ENCODE measurements at regions not wholly inside any gene's neighbourhood (a gene's known extent, or its start where the extent isn't known, plus 50 kb on each side); places are given as distances from the start of the nearest gene placed in this dataset.
A peak's percentile ranks its signal among the peaks of the same experiment; 100 is the strongest.

DNA sequence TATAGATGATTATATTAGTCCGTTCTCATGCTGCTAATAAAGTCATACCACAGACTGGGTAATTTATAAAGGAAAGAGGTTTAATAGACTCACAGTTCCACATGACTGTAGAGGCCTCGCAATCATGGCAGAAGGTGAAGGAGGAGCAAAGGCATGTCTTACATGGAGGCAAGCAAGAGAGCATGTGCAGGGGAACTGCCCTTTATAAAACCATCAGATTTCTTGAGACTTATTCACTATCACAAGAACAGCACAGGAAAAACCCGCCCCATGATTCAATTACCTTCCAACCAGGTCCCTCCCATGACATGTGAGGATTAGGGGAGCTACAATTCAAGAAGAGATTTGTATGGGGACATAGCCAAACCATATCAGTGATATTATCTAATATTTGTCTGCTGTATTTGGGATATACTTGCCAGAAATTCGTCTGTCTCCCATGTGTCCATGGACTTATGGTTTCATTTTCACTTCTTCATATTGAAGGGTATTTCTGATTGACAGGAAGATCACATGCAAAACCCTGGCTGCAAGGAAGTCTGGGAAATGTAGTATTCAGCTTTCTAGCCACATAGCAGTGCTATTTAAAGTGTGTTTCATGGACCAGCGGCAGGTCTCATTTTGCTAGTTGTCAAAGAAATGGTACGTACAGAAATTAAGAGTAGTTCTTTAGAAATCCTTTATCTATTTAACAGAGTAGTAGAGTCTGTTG lies 50.5 kb upstream of the PAK5 start:
- TF ChIP-seq SPI1 (IDR thresholded peaks at IDR 0.05; ENCODE audit: low read depth, low read length) (peak; percentile 51; the same call in 1 of the 2 replicates), POLR2A (IDR thresholded peaks at IDR 0.05; ENCODE audit: low read depth, low read length) (no peak), POLR2AphosphoS5 (IDR thresholded peaks at IDR 0.05; ENCODE audit: low read depth, low read length) (no peak), TAF1 (IDR thresholded peaks at IDR 0.05; ENCODE audit: low read depth, low read length) (no peak)
